Stimulated activated memory B cell treated with anti-CD40 and anti-IgM and Interleukin-4, amounts not matched to agents 10 μg/mL and 1 μg/mL and 100 μg/mL, for 72 hours (primary cell): ENCODE measurements at regions not wholly inside any gene's neighbourhood (a gene's known extent, or its start where the extent isn't known, plus 50 kb on each side); places are given as distances from the start of the nearest gene placed in this dataset.
"Not testable (repeated sequence)": the region's sequence is repeated elsewhere in the genome, so short reads cannot be mapped to it uniquely, and the experiment has no call there.

ENCODE experiments used
- ATAC-seq: fragments of 150-1000 bp; cut with Tn5 transposase; 2 replicates; pipeline ENCODE4 v1.10.0; 2021
- H3K27ac Mint-ChIP-seq: one replicate; pipeline ENCODE4 v1.8.0; 2022; ENCODE audit warnings: mild to moderate bottlenecking, mixed read lengths
- H3K27me3 Mint-ChIP-seq: one replicate; pipeline ENCODE4 v1.8.0; 2022; ENCODE audit warnings: mixed read lengths
- H3K36me3 Mint-ChIP-seq: one replicate; pipeline ENCODE4 v1.8.0; 2022; ENCODE audit warnings: mixed read lengths
- H3K4me1 Mint-ChIP-seq: one replicate; pipeline ENCODE4 v1.8.0; 2022; ENCODE audit warnings: mixed read lengths
- H3K4me3 Mint-ChIP-seq: one replicate; pipeline ENCODE4 v1.8.0; 2022; ENCODE audit warnings: mild to moderate bottlenecking, moderate library complexity, mixed read lengths
- H3K9me3 Mint-ChIP-seq: one replicate; pipeline ENCODE4 v1.8.0; 2022; ENCODE audit warnings: mixed read lengths

DNA sequence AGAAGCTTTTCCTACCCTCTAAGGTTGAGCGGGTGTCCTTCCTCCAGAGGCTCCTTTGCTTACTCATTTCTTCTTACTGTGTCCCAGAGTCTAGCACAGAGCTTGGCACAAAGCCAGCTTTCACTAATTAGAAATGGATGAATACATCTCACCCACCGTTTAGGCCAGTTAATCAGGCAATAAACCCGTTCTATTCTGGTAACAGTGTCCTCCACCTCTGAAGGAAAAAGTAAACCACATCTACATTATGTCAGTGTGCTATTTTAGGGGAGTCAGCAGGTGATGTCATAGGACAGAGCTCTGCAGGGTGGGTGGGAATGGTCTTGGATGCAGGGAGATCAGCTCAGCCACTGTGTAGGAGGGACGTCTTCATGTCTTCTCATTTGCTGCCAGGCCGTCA lies 109.2 kb downstream of the OSTF1 start:
- no peak for ATAC-seq
- Mint-ChIP-seq H3K36me3 (peaks cover 14% of the 10 kb centered on the region), H3K9me3 (no peaks in the 10 kb centered on the region), H3K27ac (no peak overlapping the region), H3K27me3 (no peaks in the 10 kb centered on the region), H3K4me3 (no peak overlapping the region), H3K4me1 (no peaks in the 10 kb centered on the region)

DNA sequence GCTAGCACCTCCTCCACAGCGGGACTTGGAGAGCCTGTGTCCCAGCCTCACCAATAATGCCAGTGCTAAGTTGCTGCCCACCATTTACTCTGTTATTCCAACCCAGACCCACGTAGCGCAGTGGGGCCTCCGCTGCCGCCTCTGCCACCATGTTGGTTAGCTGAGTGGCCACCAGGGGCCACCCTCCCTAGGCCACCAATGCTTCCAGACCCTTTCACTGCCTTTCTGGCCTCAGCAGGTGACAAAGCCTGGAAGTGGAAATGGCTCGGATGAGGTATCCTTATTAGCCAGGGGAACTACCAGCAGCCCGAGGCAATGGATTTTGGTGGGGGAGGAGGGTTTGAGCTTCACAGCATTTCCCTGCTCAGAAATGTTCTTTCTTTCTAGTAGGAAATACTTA lies 110.1 kb downstream of the OSTF1 start:
- Mint-ChIP-seq H3K9me3 (no peaks in the 10 kb centered on the region), H3K4me3 (no peak overlapping the region), H3K4me1 (no peaks in the 10 kb centered on the region), H3K27me3 (no peaks in the 10 kb centered on the region), H3K27ac (no peak overlapping the region), H3K36me3 (peaks cover 14% of the 10 kb centered on the region)
- ATAC-seq: no peak

DNA sequence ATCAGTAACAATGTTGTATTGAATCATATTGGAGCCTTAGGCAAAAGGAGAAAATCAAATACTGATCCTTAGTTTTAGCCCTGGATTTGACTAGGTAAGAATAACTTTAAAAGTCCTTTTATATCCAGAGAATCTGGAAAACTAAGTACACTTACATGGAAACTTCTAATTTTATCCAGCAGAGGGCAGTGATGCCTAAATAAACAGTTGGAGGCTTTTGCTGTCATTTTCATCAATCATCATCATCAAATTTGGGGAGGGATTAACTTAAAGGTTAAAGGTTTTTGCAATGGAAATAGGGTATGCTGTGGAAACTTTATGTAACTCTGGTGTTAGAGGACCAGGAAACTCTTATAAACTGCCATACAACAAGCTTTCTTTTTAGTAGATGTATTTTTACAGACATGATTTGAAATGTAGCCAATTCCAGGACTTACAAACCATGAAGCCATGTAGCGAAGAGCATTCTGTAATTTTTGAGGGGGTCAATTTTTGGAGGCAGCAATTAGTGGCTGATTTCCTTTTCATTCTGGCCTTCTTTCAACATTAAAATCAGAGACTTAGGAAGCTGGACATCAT lies 112.7 kb downstream of the OSTF1 start:
- no peaks in the 10 kb centered on the region for H3K9me3 Mint-ChIP-seq
- no peak overlapping the region for H3K4me3 Mint-ChIP-seq
- ATAC-seq: no peak
- H3K4me1 Mint-ChIP-seq: no peaks in the 10 kb centered on the region
- no peaks in the 10 kb centered on the region for H3K36me3 Mint-ChIP-seq
- no peak overlapping the region for H3K27ac Mint-ChIP-seq
- H3K27me3 Mint-ChIP-seq: no peaks in the 10 kb centered on the region

DNA sequence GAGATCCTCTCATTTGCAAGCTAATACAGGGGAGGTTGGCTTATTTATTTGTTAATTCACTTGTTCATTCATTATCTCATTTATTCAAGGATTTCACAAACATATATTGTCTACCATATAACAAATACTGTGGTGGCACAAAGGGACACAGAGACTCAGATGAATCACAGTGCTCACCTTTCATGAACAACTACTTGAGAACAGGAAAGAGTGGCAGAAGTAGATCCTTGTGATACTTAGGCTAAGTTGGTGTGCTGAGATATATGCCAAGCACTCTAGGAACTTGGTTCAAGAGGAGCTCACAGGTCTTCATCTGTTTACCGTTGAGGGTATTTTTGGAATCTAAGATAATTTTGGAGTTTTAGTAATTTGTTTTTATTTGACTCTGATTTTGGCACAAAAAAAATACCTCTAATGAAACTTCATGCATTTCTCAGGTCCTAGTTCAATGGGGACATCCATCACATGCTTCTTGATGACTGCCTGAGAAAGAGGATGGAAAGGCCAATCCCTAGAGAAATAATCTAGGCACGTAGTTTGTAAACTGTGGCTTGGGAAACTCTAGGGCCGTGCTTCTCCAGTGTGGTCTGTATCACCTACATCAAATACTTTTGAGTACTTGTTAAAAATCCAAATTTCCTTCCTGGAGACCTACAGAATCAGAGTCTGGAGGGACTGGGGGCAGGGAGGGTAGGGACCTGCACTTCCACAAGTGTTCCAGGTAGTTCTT lies 113.3 kb downstream of the OSTF1 start:
- Mint-ChIP-seq H3K27me3 (no peaks in the 10 kb centered on the region), H3K4me3 (no peak overlapping the region), H3K27ac (no peak overlapping the region)

DNA sequence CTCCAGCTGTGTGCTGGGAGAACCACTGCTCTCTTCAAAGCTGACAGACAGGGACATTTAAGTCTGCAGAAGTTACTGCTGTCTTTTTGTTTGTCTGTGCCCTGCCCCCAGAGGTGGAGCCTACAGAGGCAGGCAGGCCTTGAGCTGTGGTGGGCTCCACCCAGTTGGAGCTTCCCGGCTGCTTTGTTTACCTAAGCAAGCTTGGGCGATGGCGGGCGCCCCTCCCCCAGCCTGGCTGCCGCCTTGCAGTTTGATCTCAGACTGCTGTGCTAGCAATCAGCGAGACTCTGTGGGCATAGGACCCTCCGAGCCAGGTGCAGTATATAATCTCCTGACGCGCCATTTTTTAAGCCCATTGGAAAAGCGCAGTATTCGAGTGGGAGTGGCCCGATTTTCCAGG lies 119.7 kb downstream of the OSTF1 start:
- H3K27me3 Mint-ChIP-seq, H3K4me3 Mint-ChIP-seq, ATAC-seq, H3K27ac Mint-ChIP-seq, H3K4me1 Mint-ChIP-seq, H3K9me3 Mint-ChIP-seq: not testable (repeated sequence)
- peaks cover 34% of the 10 kb centered on the region for H3K36me3 Mint-ChIP-seq

More for the DNA sequence above, 113.3 kb downstream of the OSTF1 start:
- Mint-ChIP-seq H3K4me1 (no peaks in the 10 kb centered on the region), H3K36me3 (no peaks in the 10 kb centered on the region), H3K9me3 (no peaks in the 10 kb centered on the region)
- no peak for ATAC-seq

DNA sequence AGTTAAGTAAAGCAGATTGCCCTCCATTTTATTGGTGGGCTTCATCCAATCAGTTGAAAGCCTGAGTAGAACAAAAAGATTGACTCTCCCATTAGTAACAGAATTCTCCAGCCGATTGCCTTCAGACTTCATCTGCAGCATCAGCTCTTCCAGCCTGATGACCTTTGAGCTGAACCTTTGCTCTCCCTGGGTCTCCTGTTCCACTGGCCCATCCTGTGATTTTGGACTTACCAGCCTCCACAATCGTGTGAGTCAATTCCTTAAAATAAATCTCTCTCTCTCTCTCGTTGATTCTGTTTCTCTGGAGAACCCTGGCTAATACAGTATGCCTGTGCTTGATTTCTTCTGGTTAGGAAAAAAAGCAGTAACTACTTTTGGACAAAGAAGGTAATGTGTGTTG lies 121.9 kb downstream of the OSTF1 start:
- Mint-ChIP-seq H3K36me3 (peaks cover 43% of the 10 kb centered on the region), H3K4me1 (no peaks in the 10 kb centered on the region), H3K27me3 (no peaks in the 10 kb centered on the region), H3K9me3 (no peaks in the 10 kb centered on the region), H3K27ac (no peak overlapping the region), H3K4me3 (no peak overlapping the region)
- ATAC-seq: no peak

DNA sequence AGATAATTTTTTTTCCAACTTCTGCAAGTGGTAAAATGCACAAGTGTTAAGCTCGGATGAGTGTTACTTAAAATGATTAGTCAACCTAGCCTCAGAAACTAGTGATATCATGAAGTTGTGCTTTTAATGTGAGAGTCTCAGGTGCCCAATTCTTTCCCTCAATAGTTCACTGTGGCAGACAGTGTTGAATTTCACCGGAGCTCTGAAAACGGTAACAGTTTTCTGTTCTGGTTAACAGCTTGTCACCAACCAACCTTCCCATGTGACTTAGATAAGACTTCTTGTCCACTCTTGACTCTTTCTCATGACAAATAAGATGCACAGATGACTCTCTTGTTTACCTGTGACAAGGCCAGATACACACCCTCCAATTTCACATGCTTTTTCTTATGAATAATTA lies 125.5 kb downstream of the OSTF1 start:
- Mint-ChIP-seq H3K36me3 (peaks cover 38% of the 10 kb centered on the region), H3K9me3 (no peaks in the 10 kb centered on the region), H3K4me3 (no peak overlapping the region), H3K27ac (no peak overlapping the region), H3K4me1 (no peaks in the 10 kb centered on the region), H3K27me3 (no peaks in the 10 kb centered on the region)
- ATAC-seq: no peak

DNA sequence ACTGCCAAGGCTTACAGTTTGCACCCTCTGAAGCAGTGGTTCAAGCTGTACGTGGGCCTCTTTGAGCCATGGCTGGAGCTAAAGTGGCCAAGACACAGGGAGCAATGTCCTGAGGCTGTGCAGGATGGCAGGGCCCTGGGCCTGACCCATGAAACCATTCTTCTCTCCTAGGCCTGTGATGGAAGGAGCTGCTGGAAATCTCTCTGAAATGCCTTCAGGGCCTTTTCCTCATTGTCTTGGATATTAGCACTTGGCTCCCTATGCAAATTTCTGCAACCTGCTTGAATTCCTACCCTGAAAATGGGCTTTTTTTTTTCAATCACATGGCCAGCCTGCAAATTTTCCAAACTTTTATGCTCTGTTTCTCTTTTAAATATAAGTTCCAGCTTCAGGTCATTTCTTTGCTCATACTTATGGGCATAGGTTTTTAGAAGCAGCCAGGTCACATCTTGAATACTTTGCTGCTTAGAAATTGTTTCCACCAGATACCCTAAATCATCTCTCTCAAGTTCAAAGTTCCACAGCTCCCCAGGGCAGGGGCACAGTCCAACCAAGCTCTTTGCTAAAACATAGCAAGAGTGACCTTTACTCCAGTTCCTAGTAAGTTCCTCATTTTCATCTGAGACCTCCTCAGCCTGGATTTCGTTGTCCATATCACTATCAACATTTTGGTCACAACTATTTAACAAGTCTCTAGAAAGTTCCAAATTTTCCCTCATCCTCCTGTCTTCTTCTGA lies 138.3 kb downstream of the OSTF1 start:
- H3K27ac Mint-ChIP-seq: no peak overlapping the region
- ATAC-seq: no peak
- no peak overlapping the region for H3K4me3 Mint-ChIP-seq
- H3K4me1 Mint-ChIP-seq: no peaks in the 10 kb centered on the region
- peaks cover 19% of the 10 kb centered on the region for H3K9me3 Mint-ChIP-seq
- H3K27me3 Mint-ChIP-seq: no peaks in the 10 kb centered on the region
- H3K36me3 Mint-ChIP-seq: peaks cover 40% of the 10 kb centered on the region

DNA sequence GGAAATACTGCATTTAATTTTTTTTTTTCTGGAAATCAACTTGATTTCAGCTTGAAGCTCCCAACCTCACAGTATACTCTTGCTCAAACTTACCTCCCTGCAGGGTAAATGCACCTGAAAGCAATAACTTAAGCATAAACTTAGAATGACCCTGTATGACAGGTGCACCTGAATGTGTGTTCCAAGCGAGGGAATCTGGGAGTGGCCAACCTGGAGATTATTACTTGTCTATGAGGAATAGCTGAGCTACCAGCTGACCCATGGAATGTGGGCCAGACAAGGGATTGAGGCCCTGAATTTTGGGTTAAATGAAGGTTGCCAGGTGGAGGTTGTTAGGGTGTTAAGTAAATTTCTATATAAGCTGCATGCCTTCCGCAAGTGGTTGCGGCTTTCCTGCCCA lies 140.6 kb downstream of the OSTF1 start:
- H3K4me3 Mint-ChIP-seq: no peak overlapping the region
- no peak for ATAC-seq
- peaks cover 13% of the 10 kb centered on the region for H3K9me3 Mint-ChIP-seq
- H3K27ac Mint-ChIP-seq: no peak overlapping the region
- peaks cover 31% of the 10 kb centered on the region for H3K36me3 Mint-ChIP-seq
- H3K27me3 Mint-ChIP-seq: no peaks in the 10 kb centered on the region
- H3K4me1 Mint-ChIP-seq: no peaks in the 10 kb centered on the region

DNA sequence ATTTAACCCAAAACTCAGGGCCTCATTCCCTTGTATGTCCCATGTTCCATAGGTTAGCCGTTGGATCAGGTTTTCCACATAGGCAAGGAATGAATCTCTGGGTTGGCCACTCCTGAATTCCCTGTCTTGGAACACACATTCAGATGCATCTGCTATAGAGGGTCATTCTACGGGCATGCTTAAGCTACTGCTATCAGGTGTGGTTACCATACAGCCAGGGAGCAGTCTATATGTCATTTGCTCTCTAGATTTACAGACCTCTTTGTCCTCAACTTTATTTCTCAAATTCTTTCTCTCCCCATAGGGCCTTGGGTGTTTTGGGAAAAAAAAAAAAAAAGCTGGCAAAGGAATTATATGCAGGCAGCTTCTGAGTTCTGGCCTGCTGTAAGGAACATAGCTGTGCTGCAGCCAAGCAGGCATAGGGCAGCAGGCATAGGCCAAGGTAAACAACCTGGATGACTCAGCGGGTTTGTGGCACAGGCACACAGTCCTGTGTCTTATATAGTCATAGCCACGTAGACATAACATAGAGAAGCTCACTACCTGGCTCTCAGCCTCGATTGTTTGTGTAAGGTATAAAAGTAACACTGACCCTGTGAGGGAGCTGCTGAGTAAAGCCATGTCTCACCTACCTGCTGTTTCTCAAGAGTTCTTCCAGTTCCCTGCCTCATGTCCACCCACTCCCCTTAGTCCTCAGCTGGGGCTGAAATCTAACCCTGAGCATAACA lies 141.5 kb downstream of the OSTF1 start:
- Mint-ChIP-seq H3K4me1 (no peaks in the 10 kb centered on the region), H3K36me3 (peaks cover 28% of the 10 kb centered on the region), H3K9me3 (peaks cover 10% of the 10 kb centered on the region), H3K27ac (no peak overlapping the region), H3K27me3 (no peaks in the 10 kb centered on the region), H3K4me3 (no peak overlapping the region)
- no peak for ATAC-seq

DNA sequence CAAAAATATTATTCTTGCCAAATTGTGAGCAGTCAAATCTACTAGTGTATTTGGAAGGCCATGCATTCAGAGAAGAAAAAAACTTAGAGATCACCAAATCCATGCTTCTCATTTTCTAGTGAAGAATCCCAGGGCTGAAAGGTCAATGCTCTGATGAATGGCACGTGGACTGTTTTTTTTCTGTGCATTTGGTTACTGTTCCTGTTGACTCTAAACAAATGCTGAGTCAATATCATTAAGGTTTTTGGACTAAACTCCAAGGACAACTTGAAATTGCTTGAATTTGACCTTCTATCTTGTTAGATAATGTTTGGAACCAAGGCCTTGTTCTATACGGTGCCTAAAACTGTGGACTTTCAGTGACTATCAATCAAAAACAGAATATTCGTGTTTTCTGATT lies 142.2 kb downstream of the OSTF1 start:
- Mint-ChIP-seq H3K4me1 (no peaks in the 10 kb centered on the region), H3K9me3 (peaks cover 6% of the 10 kb centered on the region), H3K4me3 (no peak overlapping the region), H3K27me3 (no peaks in the 10 kb centered on the region), H3K36me3 (peaks cover 22% of the 10 kb centered on the region), H3K27ac (no peak overlapping the region)
- no peak for ATAC-seq

DNA sequence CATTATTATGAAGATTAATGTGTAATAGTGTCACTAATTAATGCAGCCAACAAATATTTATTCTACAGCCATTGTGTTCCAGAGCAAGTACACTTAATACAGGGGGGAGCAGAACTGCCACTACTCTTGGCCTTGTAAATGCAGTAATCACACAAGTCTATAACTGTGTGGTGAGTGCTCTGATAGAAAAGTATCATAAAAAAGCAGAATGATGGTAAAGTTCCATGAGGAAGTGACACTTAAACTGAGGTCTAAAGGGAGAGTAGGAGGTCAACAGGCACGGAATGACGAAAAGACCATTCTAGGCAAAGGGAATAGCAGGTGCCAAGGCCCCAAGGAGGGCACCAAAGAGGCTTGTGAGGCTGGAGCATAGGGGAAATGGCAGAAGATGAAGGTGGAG lies 142.9 kb downstream of the OSTF1 start:
- H3K36me3 Mint-ChIP-seq: peaks cover 17% of the 10 kb centered on the region
- H3K27ac Mint-ChIP-seq: no peak overlapping the region
- no peak for ATAC-seq
- H3K9me3 Mint-ChIP-seq: peaks cover 11% of the 10 kb centered on the region
- H3K4me3 Mint-ChIP-seq: no peak overlapping the region
- H3K4me1 Mint-ChIP-seq: no peaks in the 10 kb centered on the region
- H3K27me3 Mint-ChIP-seq: no peaks in the 10 kb centered on the region

DNA sequence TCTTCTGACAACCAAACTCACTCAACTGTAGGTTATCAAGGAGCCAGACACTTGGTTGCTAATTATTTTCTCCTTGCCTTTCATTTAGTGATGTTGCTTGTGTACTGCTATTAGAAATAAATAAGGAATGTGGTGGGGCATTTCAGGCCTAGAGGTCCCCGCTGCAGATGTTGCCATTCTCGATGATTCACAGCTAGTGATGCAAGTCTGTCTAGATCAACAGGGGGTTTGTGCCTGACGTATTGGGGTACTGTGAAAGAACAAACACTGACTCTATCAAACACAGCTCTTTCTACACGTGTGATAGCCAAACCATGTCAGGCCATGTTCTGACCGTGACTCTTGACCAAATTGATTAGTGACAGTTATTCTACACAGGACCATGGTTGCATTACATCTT lies 144.7 kb downstream of the OSTF1 start:
- no peak for ATAC-seq
- H3K4me3 Mint-ChIP-seq: no peak overlapping the region
- H3K4me1 Mint-ChIP-seq: no peaks in the 10 kb centered on the region
- no peak overlapping the region for H3K27ac Mint-ChIP-seq
- H3K36me3 Mint-ChIP-seq: peaks cover 6% of the 10 kb centered on the region
- peaks cover 6% of the 10 kb centered on the region for H3K9me3 Mint-ChIP-seq
- H3K27me3 Mint-ChIP-seq: no peaks in the 10 kb centered on the region

DNA sequence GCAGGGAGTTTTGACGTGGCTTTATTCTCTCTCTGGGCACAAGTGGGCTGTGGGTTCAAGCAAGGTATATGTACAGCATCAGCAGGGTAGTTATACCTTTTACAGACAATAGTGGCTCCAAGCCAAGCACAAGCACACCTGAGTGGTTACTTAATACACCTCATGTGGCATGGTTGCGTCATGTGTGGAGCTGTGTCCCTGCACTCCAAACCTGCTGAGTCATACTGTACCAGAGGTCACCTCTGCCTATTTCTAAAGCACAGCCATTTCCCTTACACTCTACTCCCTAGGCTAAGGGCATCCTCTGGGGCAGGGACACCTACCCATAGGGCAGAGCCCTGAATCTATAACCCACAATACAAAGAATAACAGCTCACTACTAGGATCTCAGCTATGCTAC lies 147.3 kb downstream of the OSTF1 start:
- Mint-ChIP-seq H3K4me1 (no peaks in the 10 kb centered on the region), H3K9me3 (peaks cover 6% of the 10 kb centered on the region), H3K27ac (no peak overlapping the region), H3K36me3 (peaks cover 6% of the 10 kb centered on the region), H3K27me3 (no peaks in the 10 kb centered on the region), H3K4me3 (no peak overlapping the region)
- ATAC-seq: no peak

DNA sequence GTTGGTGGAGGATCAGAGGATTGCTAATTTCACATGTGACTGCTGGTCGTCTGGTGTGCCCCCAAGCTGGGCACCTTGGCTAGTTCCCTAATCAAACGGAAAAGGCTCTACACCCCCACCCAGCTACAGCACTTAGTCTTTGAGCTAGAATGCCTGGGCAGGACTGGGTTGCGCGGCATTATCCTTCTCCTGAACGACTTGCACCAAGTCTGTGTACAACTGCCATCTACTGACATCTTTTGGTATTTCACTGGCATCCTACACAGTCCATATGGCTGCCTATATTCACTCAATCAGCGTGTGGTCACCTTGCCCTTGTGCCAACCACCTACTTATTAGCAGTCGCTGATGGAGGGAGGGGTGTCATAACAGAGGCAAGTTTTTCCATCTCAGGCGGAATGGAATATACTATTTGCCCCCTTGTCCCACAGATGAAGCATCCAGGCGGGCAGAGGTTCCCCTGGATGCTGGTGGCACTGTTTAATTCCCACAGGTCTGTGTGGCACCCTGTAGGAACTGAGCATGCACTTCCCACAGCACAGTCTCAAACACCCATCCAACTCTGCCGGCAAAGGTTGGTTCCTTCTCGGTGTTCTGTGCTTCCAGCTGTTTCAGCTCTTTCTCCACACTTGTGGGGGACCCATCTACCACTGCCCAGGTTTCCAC lies 150.1 kb downstream of the OSTF1 start:
- Mint-ChIP-seq H3K4me1 (no peaks in the 10 kb centered on the region), H3K36me3 (no peaks in the 10 kb centered on the region), H3K9me3 (peaks cover 6% of the 10 kb centered on the region), H3K27ac (no peak overlapping the region), H3K27me3 (no peaks in the 10 kb centered on the region), H3K4me3 (no peak overlapping the region)
- ATAC-seq: peak; percentile 62
